GDM1 (cell line): ENCODE measurements at regions not wholly inside any gene's neighbourhood (a gene's known extent, or its start where the extent isn't known, plus 50 kb on each side); places are given as distances from the start of the nearest gene placed in this dataset.
"Not testable (repeated sequence)": the region's sequence is repeated elsewhere in the genome, so short reads cannot be mapped to it uniquely, and the experiment has no call there.

Experiments
- DNase-seq: peaks from one replicate; lab custom pipeline; 2025; lab: John Stamatoyannopoulos, UW

DNA sequence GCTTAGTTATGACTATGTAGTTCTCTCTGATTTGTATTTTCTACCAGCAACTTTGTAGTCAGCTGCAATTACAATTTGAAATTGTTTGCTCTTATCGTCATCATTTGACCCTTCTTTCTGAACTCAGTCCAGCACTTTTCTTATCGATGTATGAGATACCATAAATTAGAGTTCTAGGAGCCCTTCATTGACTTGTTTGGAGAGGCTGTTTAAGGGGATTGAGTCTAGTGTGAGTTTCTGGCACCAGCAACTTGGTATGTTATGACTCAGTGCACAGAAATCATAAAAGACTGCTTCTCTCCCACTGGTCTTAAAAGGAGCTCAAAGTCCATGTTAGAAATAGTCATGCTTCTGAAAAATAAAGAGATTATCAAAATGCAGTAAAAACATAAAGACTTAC is 190.3 kb downstream of the TENT5A start:
- no peak for DNase-seq

DNA sequence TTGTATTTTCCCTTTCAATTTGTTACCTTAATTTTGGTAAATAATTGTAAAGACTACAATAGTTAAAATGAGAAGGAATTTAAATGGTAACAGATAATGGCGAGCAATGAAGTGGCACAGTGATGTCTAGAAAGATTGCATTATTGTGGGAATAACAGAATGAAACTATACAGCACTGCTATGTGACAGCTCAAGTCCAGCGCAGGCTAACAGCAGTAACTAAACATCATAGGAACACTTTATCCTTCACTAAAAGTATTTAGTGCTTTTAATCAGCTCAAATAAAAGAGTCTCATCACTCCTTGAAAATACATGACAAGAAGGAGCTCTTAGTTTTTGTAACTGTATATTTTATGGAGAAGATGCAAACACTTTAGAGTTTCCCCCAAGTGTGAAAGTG is 190.8 kb downstream of the TENT5A start:
- DNase-seq = no peak

DNA sequence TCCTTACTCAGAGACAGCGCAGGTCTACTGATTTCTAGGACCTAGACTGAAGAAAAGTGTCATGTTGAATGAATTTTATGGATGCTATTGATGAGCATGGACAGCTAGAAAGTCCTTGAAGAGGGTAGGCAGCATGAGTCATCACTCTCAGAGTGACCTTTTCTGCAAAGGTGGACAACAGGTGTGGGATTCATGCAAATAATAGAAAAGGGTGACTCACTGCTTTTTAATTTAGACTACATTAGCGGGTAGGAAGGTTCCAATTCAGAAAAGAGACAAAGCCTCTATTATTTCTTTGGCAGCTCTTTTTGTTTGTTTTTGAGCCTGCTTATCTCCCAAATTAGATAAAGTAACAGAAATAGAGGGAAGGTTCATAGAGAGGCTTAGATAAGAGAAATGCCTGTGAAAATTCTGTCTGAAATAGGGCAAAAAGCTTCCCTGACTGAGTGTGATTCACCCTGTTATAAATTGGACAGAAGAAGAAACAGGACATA is 191.4 kb downstream of the TENT5A start:
- no peak for DNase-seq

DNA sequence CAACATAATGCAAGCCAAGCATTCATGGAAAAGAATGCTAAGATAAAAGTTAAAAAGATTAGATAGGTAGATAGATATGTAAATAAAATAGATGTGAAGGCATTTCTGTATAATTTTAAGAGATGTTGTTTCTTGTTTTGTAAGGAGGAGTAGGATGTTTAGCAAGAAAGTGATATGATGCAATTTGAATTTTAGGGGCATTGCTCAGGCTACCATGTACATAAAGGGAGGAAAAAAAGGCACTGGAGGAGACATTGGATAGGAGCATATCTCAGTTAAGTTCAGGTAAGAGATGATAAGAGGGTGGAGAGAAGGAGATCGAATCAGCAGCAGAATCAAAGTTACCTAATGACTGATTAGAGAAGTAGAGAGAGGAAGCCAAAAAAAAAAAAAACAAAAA is 194.7 kb downstream of the TENT5A start:
- no peak for DNase-seq

DNA sequence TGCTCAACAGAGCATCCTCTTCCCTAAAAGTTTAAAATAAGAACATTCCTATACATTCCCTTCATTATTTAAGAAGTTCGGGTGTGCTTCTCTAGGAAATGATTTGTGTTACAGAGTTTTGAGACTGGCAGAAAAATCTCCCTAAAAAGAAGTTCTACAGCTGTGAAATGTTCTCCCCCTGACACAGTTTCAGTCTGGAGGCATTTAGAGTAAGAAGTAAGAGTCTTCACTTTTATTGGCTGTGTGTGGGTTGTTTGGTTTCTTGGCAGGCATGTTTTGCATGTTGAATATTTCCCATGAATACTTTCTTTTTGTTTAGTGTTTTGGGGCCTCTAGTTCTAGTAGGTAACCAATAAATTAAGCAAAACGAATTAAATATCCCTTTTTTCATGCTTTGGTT is 195.9 kb downstream of the TENT5A start:
- DNase-seq = no peak

DNA sequence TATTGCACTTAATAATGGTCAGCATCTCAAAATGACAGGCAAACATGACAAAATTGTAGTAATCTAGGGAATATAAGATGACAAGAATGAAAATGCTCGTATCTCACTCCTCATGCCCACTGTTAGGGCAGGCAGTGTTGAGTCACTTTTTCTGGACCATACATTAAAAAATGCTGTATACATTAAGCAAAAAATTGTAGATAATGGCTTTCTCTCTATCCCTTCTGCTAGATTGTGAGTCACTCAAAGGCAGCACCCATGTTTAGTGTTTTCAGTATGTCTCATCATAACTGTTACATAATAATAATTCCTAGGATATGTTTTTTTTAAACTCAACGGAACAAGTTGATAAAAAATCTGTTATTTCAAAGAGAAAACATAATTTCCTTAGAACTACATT is 199.3 kb downstream of the TENT5A start:
- no peak for DNase-seq

DNA sequence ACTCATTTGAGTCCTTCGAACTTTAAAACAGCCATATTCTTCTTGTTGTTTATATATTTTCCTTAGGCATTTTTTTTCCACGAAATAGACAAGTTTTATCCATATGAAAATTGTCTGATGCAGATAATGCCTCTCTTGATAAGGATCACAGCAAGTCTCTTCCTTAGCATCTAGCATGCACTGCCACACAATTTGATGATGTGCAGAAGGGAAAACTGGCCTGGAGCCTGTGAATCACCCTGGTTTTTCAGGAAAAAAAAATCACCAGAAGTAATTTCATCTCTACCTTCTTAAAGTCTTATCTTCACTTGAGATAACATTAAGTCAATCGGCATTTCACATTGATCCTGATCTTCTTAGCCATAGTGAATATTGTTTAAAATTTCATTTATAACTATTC is 199.8 kb downstream of the TENT5A start:
- no peak for DNase-seq

DNA sequence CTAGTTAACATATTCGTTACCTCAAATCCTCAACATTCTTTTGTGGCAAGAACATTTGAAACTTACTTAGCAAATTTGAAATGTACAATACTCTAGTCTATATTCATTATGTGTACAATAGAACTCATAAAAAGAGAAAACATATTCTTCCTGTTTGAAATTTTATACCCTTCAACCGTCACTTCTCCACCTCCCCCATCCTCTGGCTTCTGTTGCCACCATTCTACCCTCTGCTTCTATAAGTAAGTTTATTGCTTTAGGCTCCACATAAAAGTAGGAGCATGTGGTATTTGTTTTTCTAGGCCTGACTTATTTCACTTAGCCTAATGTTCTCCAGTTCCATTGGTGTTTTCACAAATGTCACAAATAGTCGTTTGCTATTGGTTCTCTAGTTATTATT is 205.3 kb downstream of the TENT5A start:
- no peak for DNase-seq

DNA sequence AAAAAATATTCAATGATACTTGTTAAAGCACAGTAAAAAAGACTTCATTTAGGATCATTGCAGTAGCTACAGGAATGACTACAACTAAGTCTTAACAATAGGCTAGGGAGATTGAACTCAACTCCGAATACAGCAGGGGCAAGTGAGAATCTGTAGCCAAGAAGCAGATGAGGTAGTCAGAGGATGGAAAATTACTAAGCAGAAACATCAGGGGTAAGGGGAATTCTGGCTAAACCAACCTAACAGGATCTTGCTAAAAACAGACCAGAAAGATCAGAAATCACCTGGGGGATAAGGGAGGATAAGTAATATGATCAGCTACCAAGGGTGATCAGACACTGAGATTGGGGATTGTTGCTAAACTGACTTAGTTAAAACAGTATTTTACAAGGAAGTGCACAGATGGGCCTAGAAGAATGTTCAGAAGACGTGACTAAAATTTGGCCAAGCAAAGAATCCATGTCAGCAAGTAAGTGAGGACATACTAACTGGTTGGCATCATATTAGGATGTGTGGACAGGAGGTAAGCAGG is 217.5 kb downstream of the TENT5A start:
- DNase-seq = no peak

DNA sequence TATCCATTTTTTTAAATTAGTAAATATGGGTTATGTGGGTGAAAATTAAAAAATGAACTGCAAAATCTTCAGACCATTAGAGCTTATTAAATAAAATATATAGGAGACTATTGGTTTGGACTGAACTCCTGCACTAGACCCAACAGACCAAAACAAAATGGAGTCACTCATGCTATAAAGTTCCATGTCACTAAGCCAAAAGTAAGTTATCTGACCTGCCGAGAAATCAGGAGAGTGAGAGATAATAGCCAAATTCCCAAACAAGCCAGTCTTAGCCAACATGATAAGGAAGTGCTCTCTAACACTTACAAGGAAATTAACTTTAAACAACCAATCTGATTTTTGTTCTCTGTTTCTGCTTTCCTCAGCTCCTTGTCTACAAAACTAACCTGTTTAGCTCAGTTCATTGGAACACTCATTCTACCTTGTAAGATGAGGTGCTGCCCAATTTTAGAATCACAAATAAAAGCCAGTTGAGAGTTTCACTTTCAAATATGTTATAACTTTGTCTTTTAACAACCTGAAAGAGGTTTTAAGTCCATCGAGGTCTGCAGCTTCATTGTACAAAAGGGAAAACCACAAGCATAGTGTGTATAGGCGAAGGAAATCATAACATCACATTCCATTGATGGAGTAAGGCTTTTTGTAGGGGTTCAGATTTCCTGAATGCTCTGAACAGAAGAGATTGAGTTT is 220.5 kb downstream of the TENT5A start:
- DNase-seq = no peak

DNA sequence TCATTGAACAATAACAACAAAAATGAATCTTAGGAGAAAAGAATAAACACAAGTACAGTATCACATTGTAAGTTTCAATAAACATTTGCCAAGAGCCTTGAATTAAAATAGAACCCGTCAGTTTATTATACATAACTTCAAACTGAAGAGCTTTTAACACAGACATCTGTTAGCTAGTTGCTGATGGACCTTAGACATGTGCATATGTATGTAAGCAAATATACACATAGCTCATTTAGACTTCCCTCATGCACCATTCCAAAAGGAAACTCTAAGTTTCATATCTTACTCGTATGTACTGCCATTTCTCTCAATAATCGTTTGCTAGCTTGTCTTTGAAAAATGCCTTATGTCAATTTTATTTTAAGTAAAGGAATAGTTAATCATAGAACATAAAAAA is 235.0 kb downstream of the TENT5A start:
- DNase-seq = no peak

DNA sequence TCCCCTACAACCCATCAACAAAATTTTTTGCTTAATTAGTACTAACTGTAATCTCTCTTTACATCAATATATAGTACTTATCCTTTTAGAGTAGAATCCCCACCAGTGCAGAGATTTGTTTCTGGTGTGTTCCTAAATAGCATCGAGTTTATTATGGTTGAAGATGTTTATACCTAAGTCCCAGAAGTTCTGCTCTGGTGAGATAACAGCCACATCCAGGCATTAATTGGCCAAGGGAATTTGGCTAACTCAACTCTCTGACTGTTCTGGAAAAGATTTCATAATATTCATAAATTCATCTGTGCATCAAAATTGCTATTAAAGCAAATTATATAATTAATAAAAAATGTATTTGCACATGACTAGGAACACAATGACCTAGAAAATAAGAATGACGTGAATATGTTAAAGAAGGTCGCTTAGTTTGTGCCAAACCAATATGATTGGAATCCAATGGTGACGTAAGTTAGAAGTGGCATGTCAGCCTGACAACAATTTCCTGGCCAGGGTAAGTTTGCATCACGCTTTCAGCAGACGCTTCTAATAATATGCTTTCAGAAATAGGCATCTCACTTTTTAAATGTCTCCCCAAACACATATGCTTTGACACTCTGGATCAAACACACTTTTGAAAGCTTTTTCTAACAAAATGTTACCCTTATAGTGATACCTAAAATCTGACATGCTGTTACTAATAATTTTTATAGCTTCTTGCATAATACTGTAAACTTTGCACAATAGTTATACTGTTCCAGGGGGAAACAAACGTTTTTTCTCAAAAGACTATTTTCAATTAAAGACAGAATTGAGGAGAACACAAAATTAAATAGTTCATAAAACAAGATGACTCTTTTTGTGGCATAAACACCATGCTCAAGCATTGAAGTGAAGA is 236.7 kb downstream of the TENT5A start:
- DNase-seq = no peak

DNA sequence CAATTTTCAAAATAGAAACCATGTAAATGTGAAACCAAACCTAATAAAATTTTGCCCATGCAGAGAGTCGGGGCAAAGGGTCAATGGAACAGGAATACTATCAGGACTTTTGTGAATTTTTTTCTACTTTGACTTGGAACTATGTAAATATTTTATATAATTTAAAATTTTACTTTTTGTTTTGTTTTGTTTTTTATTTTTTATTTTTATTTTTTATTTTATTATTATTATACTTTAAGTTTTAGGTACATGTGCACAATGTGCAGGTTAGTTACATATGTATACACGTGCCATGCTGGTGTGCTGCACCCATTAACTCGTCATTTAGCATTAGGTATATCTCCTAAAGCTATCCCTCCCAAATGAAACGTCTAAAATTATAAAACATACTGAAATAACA is 238.3 kb downstream of the TENT5A start:
- not testable (repeated sequence) for DNase-seq

DNA sequence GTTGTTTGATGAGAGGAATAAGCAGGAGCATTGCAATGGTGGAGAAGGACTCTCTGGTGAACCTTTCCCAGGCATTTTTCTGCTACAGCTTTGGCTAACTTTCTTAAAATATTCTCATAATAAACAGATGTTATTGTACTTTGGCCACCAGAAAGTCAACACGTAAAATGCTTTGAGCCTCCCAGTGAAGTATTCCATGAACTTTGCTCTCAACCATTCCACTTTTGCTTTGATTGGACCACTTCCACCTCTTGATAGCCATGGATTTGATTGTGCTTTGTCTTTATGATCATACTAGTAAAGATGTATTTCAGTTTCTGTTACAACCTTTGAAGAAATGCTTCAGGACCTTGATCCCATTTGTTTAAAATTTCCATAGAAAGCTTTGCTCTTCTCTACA is 241.1 kb downstream of the TENT5A start:
- DNase-seq = no peak

DNA sequence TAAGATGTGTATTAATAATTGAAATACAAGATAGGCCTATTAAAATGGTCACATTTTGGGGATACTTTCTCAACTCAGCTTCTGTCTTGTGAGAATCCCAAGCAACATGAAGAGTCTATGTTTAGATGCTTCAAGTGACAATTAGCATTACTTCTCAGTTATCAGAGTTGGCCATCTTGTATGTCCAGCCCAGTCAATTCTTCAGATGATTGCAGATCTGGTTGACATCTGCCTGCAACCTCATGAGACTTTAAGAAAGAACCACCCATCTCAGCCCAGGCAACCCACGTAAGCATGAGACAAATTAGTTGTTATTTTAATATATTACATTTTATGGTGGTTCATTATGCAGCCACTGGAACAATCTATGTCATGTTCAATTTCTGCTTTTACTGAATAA is 256.5 kb downstream of the TENT5A start:
- DNase-seq = no peak

DNA sequence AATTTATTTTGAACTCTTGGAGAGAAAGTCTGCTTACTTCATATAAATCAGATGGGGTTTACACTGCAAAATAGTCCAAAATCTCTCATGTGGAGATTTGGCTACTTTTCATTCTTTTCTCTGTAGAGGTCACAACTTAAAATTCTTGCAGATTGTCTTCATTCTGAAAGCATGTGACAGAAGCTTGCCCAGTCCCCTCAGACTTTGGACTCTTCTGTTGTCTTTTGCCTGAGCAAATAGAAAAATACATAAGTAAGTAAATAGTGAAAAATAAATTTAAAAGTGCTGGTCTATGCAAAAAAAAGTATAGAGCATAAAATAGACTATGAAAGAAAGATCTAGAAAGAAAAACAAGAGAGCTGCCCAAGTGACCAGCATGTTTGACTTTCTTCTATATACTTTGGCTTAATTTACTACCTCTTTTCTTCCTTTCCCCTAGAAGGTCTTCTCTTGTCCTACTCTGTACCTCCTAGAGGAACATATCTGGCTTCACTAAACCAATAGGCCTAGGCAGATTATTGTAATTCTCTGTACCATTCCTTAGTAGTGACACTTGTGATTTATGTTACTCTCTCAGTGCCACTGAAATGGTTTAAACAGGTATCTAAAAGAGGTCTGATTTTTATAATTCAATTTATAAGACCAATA is 260.9 kb downstream of the TENT5A start:
- DNase-seq = no peak

DNA sequence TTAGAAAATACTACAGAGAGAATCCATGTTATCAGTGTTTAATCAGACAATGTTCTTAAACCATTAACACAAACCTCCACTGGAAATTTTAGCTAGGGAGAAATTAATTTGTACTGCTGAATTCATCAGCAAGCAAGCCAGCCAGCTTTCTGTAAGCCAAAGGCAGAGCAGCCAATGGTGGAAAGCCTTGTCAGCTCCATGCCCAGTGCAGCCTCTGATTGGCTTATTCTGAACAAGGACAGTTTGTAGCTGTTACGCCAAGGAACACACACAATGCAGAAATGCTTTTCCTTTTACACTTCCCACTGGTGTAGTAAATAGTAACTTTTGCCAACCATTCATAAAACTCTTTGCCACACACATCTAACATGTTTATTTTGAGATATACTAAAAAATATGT is 265.0 kb downstream of the TENT5A start:
- no peak for DNase-seq

DNA sequence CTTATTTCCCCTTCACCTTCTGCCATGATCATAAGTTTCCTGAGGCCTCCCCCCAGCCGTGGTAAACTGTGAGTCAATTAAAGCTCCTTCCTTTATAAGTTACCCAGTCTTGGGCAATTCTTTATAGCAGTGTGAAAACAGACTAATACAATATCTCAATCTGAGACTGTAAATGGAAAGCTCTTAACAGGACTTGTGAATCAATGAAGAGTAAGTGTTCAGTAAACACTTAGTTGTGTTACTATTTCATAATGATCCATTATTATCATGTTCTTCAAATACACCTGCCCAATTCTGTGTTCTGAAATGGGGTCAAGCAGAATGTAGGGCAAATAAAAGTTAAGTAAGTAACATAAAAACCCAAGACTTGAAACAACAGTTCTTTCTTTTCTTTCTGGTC is 266.2 kb downstream of the TENT5A start:
- no peak for DNase-seq

DNA sequence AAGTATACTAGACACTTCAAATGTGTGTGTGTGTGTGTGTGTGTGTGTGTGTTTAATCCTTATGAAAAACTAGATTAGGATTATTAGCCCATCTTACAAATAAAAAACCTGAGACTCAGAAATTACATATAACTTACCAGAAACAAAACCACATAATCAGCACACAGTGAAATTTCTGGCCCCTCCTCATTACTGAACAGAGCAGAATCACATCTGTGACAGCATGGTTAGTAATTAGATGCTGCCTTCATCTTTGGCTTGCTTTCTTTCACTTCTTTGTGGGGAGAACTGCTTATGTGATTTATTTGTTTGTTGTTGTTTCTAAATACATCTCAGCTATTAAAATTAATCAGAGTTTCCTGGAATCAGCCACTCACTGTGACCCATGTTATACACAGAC is 267.1 kb downstream of the TENT5A start:
- DNase-seq = no peak

DNA sequence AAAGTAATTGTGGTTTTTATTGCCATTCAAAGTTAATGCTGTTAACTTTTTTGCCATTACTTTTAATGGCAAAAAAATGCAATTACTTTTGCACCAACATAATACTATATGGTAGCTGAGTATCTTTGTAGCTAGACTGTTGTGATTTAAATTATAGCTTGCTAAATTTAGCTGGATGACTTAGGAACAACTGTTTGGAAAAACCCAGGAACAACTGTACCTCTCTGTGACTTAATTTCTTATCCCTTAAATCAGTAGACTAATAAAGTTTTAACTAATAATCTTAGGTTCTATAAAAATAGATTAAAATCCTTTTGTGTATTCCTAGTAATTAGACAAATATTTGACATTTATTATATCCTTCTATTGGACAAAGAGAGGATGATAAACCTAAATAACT is 268.2 kb downstream of the TENT5A start:
- no peak for DNase-seq

DNA sequence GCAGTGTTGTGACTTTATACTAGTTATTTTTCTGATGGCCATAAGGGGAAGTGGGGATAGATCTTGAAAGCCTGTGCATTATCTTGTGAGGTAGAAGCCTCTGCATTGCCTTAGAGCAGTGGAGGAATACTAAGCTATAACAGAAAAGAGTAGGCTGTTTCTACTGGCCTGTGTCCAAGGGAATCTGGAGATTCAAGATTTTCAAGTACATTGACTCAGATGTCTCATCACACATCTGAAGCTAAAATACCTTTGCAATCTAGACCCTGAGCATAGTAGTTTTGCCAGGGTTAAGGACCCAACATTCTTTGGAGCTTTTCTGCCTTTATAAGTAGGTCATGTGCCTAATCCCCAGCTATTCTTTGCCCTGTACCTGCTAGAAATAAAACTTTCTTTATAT is 272.3 kb downstream of the TENT5A start:
- no peak for DNase-seq

DNA sequence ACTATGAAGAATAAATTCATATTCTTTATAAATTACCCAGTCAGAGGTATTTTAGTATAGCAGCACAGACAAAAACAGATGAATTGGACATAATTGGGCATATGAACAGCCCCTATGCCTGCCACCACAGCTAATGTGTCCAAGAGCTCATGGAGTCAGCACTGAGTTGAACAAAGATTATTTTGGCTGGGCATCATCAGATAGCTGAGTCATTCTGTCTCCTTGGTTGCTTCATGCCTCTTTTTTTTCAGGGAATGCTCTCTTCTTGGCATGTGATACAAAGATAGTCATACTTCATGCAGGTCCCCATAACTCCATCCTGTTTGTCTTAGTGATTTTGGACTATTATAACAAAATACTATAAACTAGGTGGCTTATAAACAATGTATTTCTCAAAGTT is 275.6 kb downstream of the TENT5A start:
- DNase-seq = no peak

DNA sequence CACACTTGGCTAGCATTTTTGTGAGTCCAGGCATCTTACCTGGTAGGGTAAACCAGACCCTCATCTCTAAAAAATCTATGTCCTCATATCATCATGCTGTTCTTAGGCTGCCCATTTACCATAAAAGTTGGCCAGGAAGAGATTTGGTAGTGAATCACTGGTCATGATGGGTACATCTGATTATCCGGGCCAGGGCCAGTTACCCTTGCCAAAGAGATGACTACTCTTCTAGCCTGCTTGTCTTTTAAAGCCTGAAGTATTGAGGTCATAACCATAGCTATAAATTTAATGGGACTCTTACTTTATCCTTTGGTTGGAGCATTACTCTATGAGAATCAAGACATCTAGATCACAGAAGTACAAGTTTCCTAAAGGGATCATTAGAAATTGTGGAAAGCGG is 276.8 kb downstream of the TENT5A start:
- no peak for DNase-seq
